H9 (cell line): ENCODE measurements at regions not wholly inside any gene's neighbourhood (a gene's known extent, or its start where the extent isn't known, plus 50 kb on each side); places are given as distances from the start of the nearest gene placed in this dataset.
A peak's percentile ranks its signal among the peaks of the same experiment; 100 is the strongest.

Source experiments
- DNase-seq: peaks from one replicate; pipeline ENCODE4 v3.0.0-alpha.2; 2017
- H2AFZ ChIP-seq: one replicate; pipeline ENCODE4 v1.6.1; 2013; ENCODE audit warnings: mild to moderate bottlenecking, low read length, control low read depth, moderate library complexity
- H2AK5ac ChIP-seq: 2 replicates; pipeline ENCODE4 v1.6.1; 2013; ENCODE audit warnings: low read length, control low read depth, mixed read lengths; ENCODE audit not compliant: insufficient read length
- H2BK120ac ChIP-seq: one replicate; pipeline ENCODE4 v1.6.1; 2013; ENCODE audit warnings: low read depth, mild to moderate bottlenecking, low read length, control low read depth, inconsistent platforms; ENCODE audit not compliant: poor library complexity, severe bottlenecking
- H2BK12ac ChIP-seq: 2 replicates; pipeline ENCODE4 v1.6.1; 2013; ENCODE audit warnings: low read length, control low read depth, mixed read lengths, low read depth; ENCODE audit not compliant: insufficient read length
- H2BK15ac ChIP-seq: 2 replicates; pipeline ENCODE4 v1.6.1; 2013; ENCODE audit warnings: low read depth, low read length, control low read depth
- H2BK20ac ChIP-seq: one replicate; pipeline ENCODE4 v1.6.1; 2013; ENCODE audit warnings: low read depth, mild to moderate bottlenecking, low read length, control low read depth, inconsistent platforms; ENCODE audit not compliant: poor library complexity, severe bottlenecking
- H2BK5ac ChIP-seq: 2 replicates; pipeline ENCODE4 v1.6.1; 2013; ENCODE audit warnings: low read length, control low read depth, mixed read lengths; ENCODE audit not compliant: insufficient read length
- H3K14ac ChIP-seq: 2 replicates; pipeline ENCODE4 v1.6.1; 2013; ENCODE audit warnings: low read length, control low read depth; ENCODE audit not compliant: insufficient read depth
- H3K18ac ChIP-seq: 2 replicates; pipeline ENCODE4 v1.6.1; 2013; ENCODE audit warnings: low read depth, mild to moderate bottlenecking, mixed read lengths, low read length, control low read depth; ENCODE audit not compliant: insufficient read length
- H3K23ac ChIP-seq: 2 replicates; pipeline ENCODE4 v1.6.1; 2013; ENCODE audit warnings: low read length, control low read depth, mixed read lengths, low read depth; ENCODE audit not compliant: insufficient read length
- H3K23me2 ChIP-seq: 2 replicates; pipeline ENCODE4 v1.6.1; 2013; ENCODE audit warnings: low read depth, mild to moderate bottlenecking, mixed read lengths, low read length, control low read depth; ENCODE audit not compliant: insufficient read length, poor library complexity, severe bottlenecking
- H3K27ac ChIP-seq: 2 replicates; pipeline ENCODE4 v1.5.1; 2013; ENCODE audit warnings: low read length, control low read depth, mixed read lengths, low read depth; ENCODE audit not compliant: insufficient read length
- H3K27me3 ChIP-seq: 2 replicates; pipeline ENCODE4 v1.6.1; 2013; ENCODE audit warnings: low read length, control low read depth, inconsistent platforms; ENCODE audit not compliant: insufficient read depth
- H3K4ac ChIP-seq: 2 replicates; pipeline ENCODE4 v1.6.1; 2013; ENCODE audit warnings: low read depth, mild to moderate bottlenecking, control low read depth, inconsistent platforms, low read length, moderate library complexity
- H3K4me1 ChIP-seq: 2 replicates; pipeline ENCODE4 v1.6.1; 2013; ENCODE audit warnings: low read length, control low read depth, inconsistent platforms; ENCODE audit not compliant: insufficient read depth
- H3K4me2 ChIP-seq: 2 replicates; pipeline ENCODE4 v1.6.1; 2013; ENCODE audit warnings: low read length, control low read depth, mixed read lengths; ENCODE audit not compliant: insufficient read length, insufficient read depth
- H3K56ac ChIP-seq: 2 replicates; pipeline ENCODE4 v1.6.1; 2013; ENCODE audit warnings: low read depth, mild to moderate bottlenecking, mixed read lengths, low read length, control low read depth; ENCODE audit not compliant: insufficient read length
- H3K79me1 ChIP-seq: 2 replicates; pipeline ENCODE4 v1.6.1; 2013; ENCODE audit warnings: low read depth, mild to moderate bottlenecking, moderate library complexity, low read length, control low read depth, inconsistent platforms; ENCODE audit not compliant: insufficient read depth, poor library complexity, severe bottlenecking
- H3K79me2 ChIP-seq: 2 replicates; pipeline ENCODE4 v1.6.1; 2013; ENCODE audit warnings: low read length, control low read depth, inconsistent platforms; ENCODE audit not compliant: insufficient read depth
- H3K9ac ChIP-seq: 2 replicates; pipeline ENCODE4 v1.6.1; 2013; ENCODE audit warnings: low read length, control low read depth, mixed read lengths; ENCODE audit not compliant: insufficient read length; ENCODE audit errors: extremely low read depth
- H3K9me3 ChIP-seq: one replicate; pipeline ENCODE4 v1.6.1; 2013; ENCODE audit warnings: low read depth, low read length, inconsistent platforms; ENCODE audit not compliant: control insufficient read depth
- H3T11ph ChIP-seq: one replicate; pipeline ENCODE4 v1.6.1; 2013; ENCODE audit warnings: mild to moderate bottlenecking, low read length, control low read depth, inconsistent platforms
- H4K20me1 ChIP-seq: one replicate; pipeline ENCODE4 v1.6.1; 2013; ENCODE audit not compliant: control insufficient read depth, insufficient read length, insufficient read depth
- H4K5ac ChIP-seq: 2 replicates; pipeline ENCODE4 v1.6.1; 2013; ENCODE audit warnings: low read depth, mild to moderate bottlenecking, mixed read lengths, low read length, control low read depth; ENCODE audit not compliant: insufficient read length
- H4K8ac ChIP-seq: replicated peaks from 2 replicates; pipeline ENCODE4 v1.6.1; 2013; ENCODE audit warnings: low read length, control low read depth, mixed read lengths, low read depth; ENCODE audit not compliant: insufficient read length
- H4K91ac ChIP-seq: 2 replicates; pipeline ENCODE4 v1.6.1; 2013; ENCODE audit warnings: low read depth, mild to moderate bottlenecking, moderate library complexity, mixed read lengths, low read length, control low read depth; ENCODE audit not compliant: insufficient read length
- H3K27ac Mint-ChIP-seq, 3 experiments: 2 replicates in 2 of 3; 3 replicates in 1 of 3; pipeline ENCODE4 v1.8.0; 2020 to 2021; ENCODE audit warnings: mixed read lengths in 3 of 3, mild to moderate bottlenecking in 1 of 3, moderate library complexity in 1 of 3
- H3K27me3 Mint-ChIP-seq: 2 replicates; pipeline ENCODE4 v1.8.0; 2021; ENCODE audit warnings: low read depth, mild to moderate bottlenecking, moderate library complexity, mixed read lengths
- H3K36me3 Mint-ChIP-seq, 3 experiments: 2 replicates in 2 of 3; 3 replicates in 1 of 3; pipeline ENCODE4 v1.8.0; 2020 to 2021; ENCODE audit warnings: low read depth in 3 of 3, mixed read lengths in 3 of 3; ENCODE audit not compliant: insufficient read depth in 1 of 3
- H3K4me1 Mint-ChIP-seq, 2 experiments: 2 replicates each; pipeline ENCODE4 v1.8.0; 2020; ENCODE audit warnings: mixed read lengths in 2 of 2
- H3K4me3 Mint-ChIP-seq, 2 experiments: 2 replicates in 1 of 2; 3 replicates in 1 of 2; pipeline ENCODE4 v1.8.0; 2020 to 2021; ENCODE audit warnings: mild to moderate bottlenecking in 2 of 2, mixed read lengths in 2 of 2, moderate library complexity in 1 of 2
- H3K9me3 Mint-ChIP-seq, 2 experiments: 2 replicates in 1 of 2; 3 replicates in 1 of 2; pipeline ENCODE4 v1.8.0; 2020; ENCODE audit warnings: mild to moderate bottlenecking in 2 of 2, mixed read lengths in 2 of 2, moderate library complexity in 1 of 2
- CTCF ChIP-seq: fragments of 200-600 bp; sonication (generic); conservative IDR thresholded peaks from 3 replicates; pipeline ENCODE4 v1.8.0; 2021; ENCODE audit warnings: antibody characterized with exemption, mild to moderate bottlenecking
- WGBS: extraction: QIAGEN DNeasy Blood & Tissue Kit; methylation state at CpG from one replicate; pipeline ENCODE4 v1.1.7; 2013; ENCODE audit warnings: missing lambda C conversion rate, low lambda C conversion rate, mixed read lengths; ENCODE audit not compliant: insufficient read length; ENCODE audit errors: extremely low coverage; 5-methylcytosine and 5-hydroxymethylcytosine counted together

- Histone ChIP-seq H2AK5ac (no peak overlapping the region), H3K27me3 (no peaks in the 10 kb centered on the region), H4K91ac (no peak overlapping the region), H3K79me1 (no peaks in the 10 kb centered on the region), H2BK120ac (no peak overlapping the region), H2BK15ac (no peak overlapping the region), H4K5ac (no peak overlapping the region), H3K23ac (no peak overlapping the region), H3K14ac (no peak overlapping the region), H3K4me1 (no peaks in the 10 kb centered on the region), H2BK20ac (no peak overlapping the region), H4K8ac (no peak overlapping the region), H2BK5ac (no peak overlapping the region), H3K9me3 (no peaks in the 10 kb centered on the region), H3K79me2 (no peaks in the 10 kb centered on the region), H2BK12ac (no peak overlapping the region), H3K23me2 (no peaks in the 10 kb centered on the region), H3K4ac (no peak overlapping the region), H2AFZ (no peak overlapping the region), H3K18ac (no peak overlapping the region), H3K56ac (no peak overlapping the region), H3K4me2 (no peak overlapping the region), H3K27ac (no peak overlapping the region), H4K20me1 (no peaks in the 10 kb centered on the region), H3T11ph (no peak overlapping the region), H3K9ac (no peak overlapping the region)
- Mint-ChIP-seq H3K36me3 (no peaks in the 10 kb centered on the region), H3K4me3 (no peak overlapping the region), H3K4me1 (no peaks in the 10 kb centered on the region; a peak in 1 of 4 replicates), H3K27me3 (peaks cover 2% of the 10 kb centered on the region; the same call in 1 of the 2 replicates), H3K9me3 (no peaks in the 10 kb centered on the region), H3K27ac (no peak overlapping the region; a peak in 1 of 7 replicates)
- peak; percentile 77 for DNase-seq
- WGBS: no CpG with 5 or more reads among the region's 6 CpGs
- TF ChIP-seq CTCF: peak; percentile 77
Measured at GRCh38 chr10:127649642-127650041, 87.3 kb upstream of the FOXI2 start.
